ENCODE measurements at regions not wholly inside any gene's neighbourhood (a gene's known extent, or its start where the extent isn't known, plus 50 kb on each side); places are given as distances from the start of the nearest gene placed in this dataset.

DNA sequence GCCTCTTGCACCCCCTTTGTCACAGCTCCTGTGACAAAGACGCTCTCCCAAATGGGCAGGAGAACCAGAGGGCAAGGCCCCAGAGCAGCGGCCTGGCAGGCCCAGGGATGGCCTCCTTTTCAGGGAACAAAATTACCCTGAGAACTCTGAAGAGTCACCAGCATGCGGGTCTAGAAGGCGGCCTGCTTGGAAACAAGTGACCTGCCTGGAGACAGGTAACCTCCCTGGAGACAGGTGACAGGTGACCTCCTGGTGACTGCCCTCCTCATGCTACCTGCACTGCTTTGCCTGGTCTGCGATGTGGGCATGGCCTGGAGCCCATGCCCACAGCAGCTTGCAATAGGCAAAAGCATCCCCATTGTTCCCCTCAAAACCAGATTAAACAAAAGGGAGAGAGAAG is 86.5 kb upstream of the ZC3H12A start:
- TF ChIP-seq, protein P1, sequence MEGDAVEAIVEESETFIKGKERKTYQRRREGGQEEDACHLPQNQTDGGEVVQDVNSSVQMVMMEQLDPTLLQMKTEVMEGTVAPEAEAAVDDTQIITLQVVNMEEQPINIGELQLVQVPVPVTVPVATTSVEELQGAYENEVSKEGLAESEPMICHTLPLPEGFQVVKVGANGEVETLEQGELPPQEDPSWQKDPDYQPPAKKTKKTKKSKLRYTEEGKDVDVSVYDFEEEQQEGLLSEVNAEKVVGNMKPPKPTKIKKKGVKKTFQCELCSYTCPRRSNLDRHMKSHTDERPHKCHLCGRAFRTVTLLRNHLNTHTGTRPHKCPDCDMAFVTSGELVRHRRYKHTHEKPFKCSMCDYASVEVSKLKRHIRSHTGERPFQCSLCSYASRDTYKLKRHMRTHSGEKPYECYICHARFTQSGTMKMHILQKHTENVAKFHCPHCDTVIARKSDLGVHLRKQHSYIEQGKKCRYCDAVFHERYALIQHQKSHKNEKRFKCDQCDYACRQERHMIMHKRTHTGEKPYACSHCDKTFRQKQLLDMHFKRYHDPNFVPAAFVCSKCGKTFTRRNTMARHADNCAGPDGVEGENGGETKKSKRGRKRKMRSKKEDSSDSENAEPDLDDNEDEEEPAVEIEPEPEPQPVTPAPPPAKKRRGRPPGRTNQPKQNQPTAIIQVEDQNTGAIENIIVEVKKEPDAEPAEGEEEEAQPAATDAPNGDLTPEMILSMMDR (IDR thresholded peaks at IDR 0.05; ENCODE audit: insufficient read depth, low read length, severe bottlenecking) = no peak
- FAIRE-seq = no peak
- H3K27me3 ChIP-seq (ENCODE audit: control insufficient read depth, insufficient read depth, low read length) = no peaks in the 10 kb centered on the region
- no peaks in the 10 kb centered on the region for H3K36me3 ChIP-seq (ENCODE audit: control insufficient read depth, insufficient read depth, low read length)
- DNase-seq (ENCODE audit: low read depth) = no peak
- no peak overlapping the region for H3K4me3 ChIP-seq (ENCODE audit: low read depth, low read length)

DNA sequence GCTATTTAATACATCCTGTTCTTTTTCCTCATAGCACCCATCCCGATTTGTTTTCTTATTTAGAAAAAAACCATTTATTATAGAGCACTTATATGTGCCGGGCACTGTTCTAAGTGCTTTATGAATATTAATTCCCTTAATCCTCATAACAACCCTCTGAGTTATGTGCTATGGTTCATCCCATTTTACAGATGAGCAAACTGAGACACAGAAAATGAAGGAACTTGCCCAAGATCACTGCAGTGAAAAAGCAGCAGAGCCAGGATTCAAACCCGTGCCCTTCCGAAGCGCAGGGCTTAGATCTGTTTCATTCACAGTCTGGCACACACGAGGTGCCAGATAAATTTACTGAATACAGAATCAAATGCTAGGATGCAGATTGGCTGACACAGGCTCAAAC is 85.1 kb upstream of the ZC3H12A start:
- FAIRE-seq = no peak
- TF ChIP-seq, protein P1 (IDR thresholded peaks at IDR 0.05; ENCODE audit: insufficient read depth, low read length, severe bottlenecking) = no peak
- DNase-seq (ENCODE audit: low read depth) = no peak
- H3K4me3 ChIP-seq (ENCODE audit: low read depth, low read length) = no peak overlapping the region
- no peaks in the 10 kb centered on the region for H3K36me3 ChIP-seq (ENCODE audit: control insufficient read depth, insufficient read depth, low read length)
- no peaks in the 10 kb centered on the region for H3K27me3 ChIP-seq (ENCODE audit: control insufficient read depth, insufficient read depth, low read length)

DNA sequence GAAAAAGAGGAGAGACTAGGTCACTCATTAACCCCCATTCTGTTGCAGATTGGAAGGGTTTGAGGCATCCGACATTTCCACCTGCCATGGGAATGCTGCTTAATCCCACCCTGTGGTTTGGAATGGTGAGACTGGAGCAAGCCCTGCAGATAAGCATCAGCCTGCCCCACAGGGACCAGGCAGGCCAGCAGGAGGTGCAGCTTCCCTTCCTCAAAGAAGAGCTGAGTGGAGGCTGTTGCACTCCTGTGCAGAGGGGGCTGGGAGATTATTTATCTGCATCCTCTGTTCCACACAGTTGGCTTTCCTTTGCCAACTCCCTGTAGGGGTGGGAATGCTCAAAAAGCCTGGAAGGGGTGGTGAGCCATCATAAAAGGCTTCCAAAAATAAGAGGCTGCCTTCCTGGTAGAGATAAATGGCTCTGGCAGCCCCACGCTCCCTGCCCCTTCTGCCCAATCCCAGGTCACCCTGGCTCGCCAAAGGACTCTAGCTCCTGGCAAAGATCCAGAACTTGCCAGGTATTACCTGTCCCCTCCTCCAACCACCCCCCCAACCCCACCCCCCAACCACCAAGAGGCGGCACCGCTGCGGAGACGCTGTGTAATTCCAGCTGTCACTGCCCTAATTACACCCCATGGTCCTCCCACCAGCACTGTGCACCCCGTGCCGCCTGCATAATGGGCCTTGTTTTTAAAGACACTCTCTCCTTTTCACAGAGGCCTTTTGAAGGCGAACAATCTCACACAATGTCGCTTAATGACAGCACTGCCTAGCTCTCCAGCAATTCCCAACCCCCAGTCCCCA is 83.0 kb upstream of the ZC3H12A start:
- no peak overlapping the region for H3K4me3 ChIP-seq (ENCODE audit: low read depth, low read length)
- H3K27me3 ChIP-seq (ENCODE audit: control insufficient read depth, insufficient read depth, low read length) = no peaks in the 10 kb centered on the region
- TF ChIP-seq, protein P1 (IDR thresholded peaks at IDR 0.05; ENCODE audit: insufficient read depth, low read length, severe bottlenecking) = peak; percentile 15
- no peaks in the 10 kb centered on the region for H3K36me3 ChIP-seq (ENCODE audit: control insufficient read depth, insufficient read depth, low read length)
- no peak for DNase-seq (ENCODE audit: low read depth)
- no peak for FAIRE-seq

DNA sequence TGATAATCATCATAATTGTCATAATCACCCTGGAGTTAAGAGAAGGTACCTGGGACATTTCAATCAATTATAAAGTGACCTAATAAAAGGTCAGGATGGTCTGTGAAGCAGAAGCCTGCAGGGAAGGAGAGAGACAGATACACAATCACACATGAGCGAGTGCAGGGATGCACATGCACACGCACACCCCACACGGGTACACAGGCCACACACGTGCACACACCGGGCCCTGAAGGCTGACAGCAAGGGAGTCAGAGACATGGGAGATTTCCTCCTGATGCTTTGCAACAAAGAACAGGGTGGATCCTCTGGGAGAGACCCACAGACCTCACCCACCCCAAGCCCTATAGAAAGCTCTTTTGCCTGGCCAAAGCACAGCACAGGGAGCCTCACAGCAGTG is 82.3 kb upstream of the ZC3H12A start:
- no peak for DNase-seq (ENCODE audit: low read depth)
- H3K4me3 ChIP-seq (ENCODE audit: low read depth, low read length) = no peak overlapping the region
- TF ChIP-seq, protein P1 (IDR thresholded peaks at IDR 0.05; ENCODE audit: insufficient read depth, low read length, severe bottlenecking) = no peak
- no peak for FAIRE-seq
- no peaks in the 10 kb centered on the region for H3K36me3 ChIP-seq (ENCODE audit: control insufficient read depth, insufficient read depth, low read length)
- no peaks in the 10 kb centered on the region for H3K27me3 ChIP-seq (ENCODE audit: control insufficient read depth, insufficient read depth, low read length)

DNA sequence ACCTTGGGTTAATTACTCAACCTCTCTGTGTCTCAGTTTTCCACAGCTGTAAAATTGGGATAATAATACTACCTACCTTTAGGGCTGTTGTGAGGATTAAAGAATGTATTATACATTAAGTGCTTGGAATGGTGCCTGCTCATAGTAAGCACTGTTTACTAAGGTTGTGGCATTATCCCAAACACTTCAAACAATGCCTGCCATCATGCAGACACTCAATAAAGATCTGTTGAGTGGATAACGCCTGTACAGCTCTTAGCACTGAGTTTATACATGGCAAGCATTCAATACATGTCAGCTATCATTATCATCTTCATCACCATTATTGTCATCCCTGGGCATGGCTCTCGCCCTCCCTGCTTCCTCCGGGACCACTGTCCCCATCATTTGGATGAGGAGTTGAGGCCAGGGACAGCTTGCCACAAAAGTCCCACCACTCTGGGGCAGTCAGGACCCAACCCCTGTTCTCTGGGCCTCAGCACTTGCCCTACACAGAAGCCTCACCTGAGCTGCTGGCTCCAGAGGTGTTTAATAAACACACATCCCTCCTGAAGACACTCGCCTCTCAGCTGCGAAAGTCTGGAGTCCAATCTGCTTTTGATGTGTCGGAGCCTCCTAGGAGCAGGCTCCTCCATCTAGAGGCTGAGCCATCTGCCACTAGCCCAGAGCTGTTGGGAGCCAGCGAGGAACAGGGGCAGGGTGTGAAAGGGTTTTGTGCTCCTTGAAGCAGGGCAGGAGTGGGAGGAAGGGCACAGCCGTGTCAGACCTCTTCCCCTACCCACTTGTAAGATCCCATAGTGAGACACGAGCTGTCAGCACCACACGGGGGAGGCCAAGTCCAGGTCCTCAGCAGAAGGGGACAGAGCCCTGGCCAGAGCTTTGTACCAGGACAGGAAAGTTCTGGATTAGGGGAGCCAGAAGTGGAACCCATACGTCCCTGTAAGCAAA is 80.9 kb upstream of the ZC3H12A start:
- TF ChIP-seq, protein P1 (IDR thresholded peaks at IDR 0.05; ENCODE audit: insufficient read depth, low read length, severe bottlenecking) = no peak
- no peak for FAIRE-seq
- DNase-seq (ENCODE audit: low read depth) = no peak
- no peaks in the 10 kb centered on the region for H3K27me3 ChIP-seq (ENCODE audit: control insufficient read depth, insufficient read depth, low read length)
- H3K36me3 ChIP-seq (ENCODE audit: control insufficient read depth, insufficient read depth, low read length) = no peaks in the 10 kb centered on the region
- no peak overlapping the region for H3K4me3 ChIP-seq (ENCODE audit: low read depth, low read length)
